Adrenal gland (tissue), 9 donors: ENCODE measurements at regions not wholly inside any gene's neighbourhood (a gene's known extent, or its start where the extent isn't known, plus 50 kb on each side); places are given as distances from the start of the nearest gene placed in this dataset.
"Not testable (repeated sequence)": the region's sequence is repeated elsewhere in the genome, so short reads cannot be mapped to it uniquely, and the experiment has no call there.

Experiments
- DNase-seq, 7 donors: peaks; one replicate each; pipeline ENCODE4 v3.0.0-alpha.2; 2019 to 2020
- H3K27ac ChIP-seq, 5 donors: fragments of 200-600 bp; sonication (generic) in 4 of 5; 1 replicate in 3 of 5; 2 replicates in 2 of 5; pipeline versions ENCODE4 v1.5.1 to v1.8.0; 2016 to 2020; ENCODE audit warnings: mild to moderate bottlenecking in 1 of 5
- H3K27me3 ChIP-seq: fragments of 200-600 bp; 2 replicates; pipeline ENCODE4 v1.8.0; 2021
- H3K36me3 ChIP-seq, 2 donors: fragments of 200-600 bp; replicated peaks in 1 of 2; 1 replicate in 1 of 2; 2 replicates in 1 of 2; pipeline versions ENCODE4 v1.5.1 to v1.8.0; 2018 to 2022
- H3K4me1 ChIP-seq, 2 donors: fragments of 200-600 bp; replicated peaks in 1 of 2; 1 replicate in 1 of 2; 2 replicates in 1 of 2; pipeline versions ENCODE4 v1.5.1 to v1.8.0; 2018 to 2021
- H3K4me3 ChIP-seq, 4 donors: fragments of 200-600 bp; sonication (generic) in 3 of 4; one replicate each; pipeline ENCODE4 v1.5.1; 2016 to 2018
- H3K9me3 ChIP-seq, 3 donors: fragments of 200-600 bp; sonication (generic) in 1 of 3; replicated peaks in 1 of 3; 1 replicate in 2 of 3; 2 replicates in 1 of 3; pipeline versions ENCODE4 v1.5.1 to v1.8.0; 2016 to 2021
- CTCF ChIP-seq, 6 experiments: fragments of 450-650 bp in 4 of 6; fragments of 200-600 bp in 2 of 6; sonication (generic) in 1 of 6; IDR thresholded peaks; 1 replicate in 5 of 6; 2 replicates in 1 of 6; pipeline versions ENCODE4 v1.5.1 to v1.8.0; 2016 to 2021; ENCODE audit warnings: antibody characterized with exemption in 6 of 6, mild to moderate bottlenecking in 2 of 6, moderate library complexity in 1 of 6
- POLR2A ChIP-seq, 2 donors: fragments of 450-650 bp; IDR thresholded peaks; one replicate each; pipeline ENCODE4 v1.6.1; 2017; ENCODE audit warnings: antibody characterized with exemption in 2 of 2, mild to moderate bottlenecking in 2 of 2, moderate library complexity in 1 of 2
- WGBS, 4 donors: extraction: QIAGEN DNeasy Blood & Tissue Kit in 2 of 4; methylation state at CpG; one replicate each; pipeline versions ENCODE4 v1.1.5 to v1.1.7; 2013 to 2017; 5-methylcytosine and 5-hydroxymethylcytosine counted together
- intact Hi-C, 2 donors: fragments of 100-400 bp; cut with DNase I; formaldehyde crosslinking; loops; one replicate each; pipeline versions ENCODE4 v1.14.1 to v1.15.0; 2022 to 2023
- donor health status: healthy with polysubstance abuse.
- donor health status: Bipolar disorder and iron deficiency.
- donor health status: DM: yes; HTN: yes; CAD: no.
- donor health status: DM: no; HTN: no; CAD: no.
- donor health status: DM: no; HTN: no; CAD: no.

GRCh38 chr2:189982780-189983394, 79.6 kb downstream of the MSTN start:
- intact Hi-C loops: no loop called here
- 74 to 81% (median 80%) methylated on average over 5 of the region's 5 CpGs for WGBS, 4 donors
- DNase-seq: no peak

GRCh38 chr2:189982087-189982486, 80.4 kb downstream of the MSTN start:
- Histone ChIP-seq H3K27me3 (no peaks in the 10 kb centered on the region), H3K4me3 (no peak overlapping the region), H3K27ac (no peak overlapping the region), H3K9me3 (peaks cover 0 to 11% (median 9%) of the 10 kb centered on the region in 3 donors), H3K36me3 (no peaks in the 10 kb centered on the region), H3K4me1 (no peaks in the 10 kb centered on the region)
- TF ChIP-seq CTCF (IDR thresholded peaks at IDR 0.05) (no peak), POLR2A (IDR thresholded peaks at IDR 0.05) (no peak)
- intact Hi-C loops: no loop called here
- DNase-seq: no peak

More at GRCh38 chr2:189982780-189983394, 79.6 kb downstream of the MSTN start:
- H3K4me1 ChIP-seq: no peaks in the 10 kb centered on the region
- no peak overlapping the region for H3K4me3 ChIP-seq
- H3K27me3 ChIP-seq: no peaks in the 10 kb centered on the region
- H3K36me3 ChIP-seq: no peaks in the 10 kb centered on the region
- TF ChIP-seq CTCF (IDR thresholded peaks at IDR 0.05) (peak in 1 of 6 experiments; percentile 22), POLR2A (IDR thresholded peaks at IDR 0.05) (no peak)
- no peak overlapping the region for H3K27ac ChIP-seq
- peaks cover 0 to 11% (median 9%) of the 10 kb centered on the region in 3 donors for H3K9me3 ChIP-seq

- H3K4me1 ChIP-seq, H3K4me3 ChIP-seq, DNase-seq, H3K9me3 ChIP-seq, H3K36me3 ChIP-seq, H3K27ac ChIP-seq, intact Hi-C loops, H3K27me3 ChIP-seq: not testable (repeated sequence)
- whole genome bisulfite sequencing, 4 donors: 90 to 93% (median 92%) methylated on average over 6 to 11 of the region's 11 CpGs
Observed at GRCh38 chr2:189976488-189976887, 86.0 kb downstream of the MSTN start.

- intact Hi-C loops: no loop called here
- 40 to 45% (median 44%) methylated on average over 1 of the region's 1 CpG for WGBS, 4 donors
- no peak for DNase-seq
Observed at GRCh38 chr2:189960346-189960745, 102.2 kb downstream of the MSTN start.

More at GRCh38 chr2:189960346-189960745, 102.2 kb downstream of the MSTN start:
- Histone ChIP-seq H3K36me3 (no peaks in the 10 kb centered on the region), H3K9me3 (no peaks in the 10 kb centered on the region), H3K4me3 (no peak overlapping the region), H3K27me3 (no peaks in the 10 kb centered on the region), H3K4me1 (no peaks in the 10 kb centered on the region), H3K27ac (no peak overlapping the region)
- no peak for TF ChIP-seq CTCF (IDR thresholded peaks at IDR 0.05)
- TF ChIP-seq POLR2A (IDR thresholded peaks at IDR 0.05): no peak
